ENCODE measurements at regions not wholly inside any gene's neighbourhood (a gene's known extent, or its start where the extent isn't known, plus 50 kb on each side); places are given as distances from the start of the nearest gene placed in this dataset.

DNA sequence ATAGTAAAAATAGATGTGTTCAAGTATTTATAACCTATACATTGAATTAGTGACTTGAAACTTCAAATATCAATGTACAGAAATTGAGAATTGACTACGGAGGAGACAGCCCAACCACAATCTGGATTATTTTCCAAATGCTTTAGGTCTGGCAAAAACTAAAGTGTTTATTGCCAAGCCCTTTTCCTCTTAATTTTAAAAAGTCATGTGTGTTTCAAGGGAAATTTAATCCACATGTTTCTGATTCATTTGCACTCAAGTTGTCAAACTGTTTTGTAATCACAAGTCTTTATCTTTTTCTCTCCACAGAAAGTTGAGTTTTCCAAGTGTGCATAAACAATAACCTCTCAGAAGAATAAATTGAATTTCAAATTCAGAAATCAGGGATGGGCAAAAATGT lies 350.8 kb upstream of the RSPO3 start:
- TF ChIP-seq POLR2A (IDR thresholded peaks at IDR 0.05), result no peak
- TF ChIP-seq, protein P1, sequence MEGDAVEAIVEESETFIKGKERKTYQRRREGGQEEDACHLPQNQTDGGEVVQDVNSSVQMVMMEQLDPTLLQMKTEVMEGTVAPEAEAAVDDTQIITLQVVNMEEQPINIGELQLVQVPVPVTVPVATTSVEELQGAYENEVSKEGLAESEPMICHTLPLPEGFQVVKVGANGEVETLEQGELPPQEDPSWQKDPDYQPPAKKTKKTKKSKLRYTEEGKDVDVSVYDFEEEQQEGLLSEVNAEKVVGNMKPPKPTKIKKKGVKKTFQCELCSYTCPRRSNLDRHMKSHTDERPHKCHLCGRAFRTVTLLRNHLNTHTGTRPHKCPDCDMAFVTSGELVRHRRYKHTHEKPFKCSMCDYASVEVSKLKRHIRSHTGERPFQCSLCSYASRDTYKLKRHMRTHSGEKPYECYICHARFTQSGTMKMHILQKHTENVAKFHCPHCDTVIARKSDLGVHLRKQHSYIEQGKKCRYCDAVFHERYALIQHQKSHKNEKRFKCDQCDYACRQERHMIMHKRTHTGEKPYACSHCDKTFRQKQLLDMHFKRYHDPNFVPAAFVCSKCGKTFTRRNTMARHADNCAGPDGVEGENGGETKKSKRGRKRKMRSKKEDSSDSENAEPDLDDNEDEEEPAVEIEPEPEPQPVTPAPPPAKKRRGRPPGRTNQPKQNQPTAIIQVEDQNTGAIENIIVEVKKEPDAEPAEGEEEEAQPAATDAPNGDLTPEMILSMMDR (IDR thresholded peaks at IDR 0.05), result no peak
